ENCODE measurements at regions not wholly inside any gene's neighbourhood (a gene's known extent, or its start where the extent isn't known, plus 50 kb on each side); places are given as distances from the start of the nearest gene placed in this dataset.

GRCh38 chr1:81264976-81265375 lies 535.8 kb upstream of the ADGRL2 start:
- H3K9ac ChIP-seq (ENCODE audit: insufficient read depth, low read depth, low read length), result no peak overlapping the region
- TF ChIP-seq ZBTB26 (CRISPR knock-in tag; IDR thresholded peaks at IDR 0.05; ENCODE audit: borderline replicate concordance), result no peak
- in situ Hi-C loops (cut with HindIII; ENCODE audit: extremely low pct_ligation_motif_present, low pct_unique_long_range_greater_than_20kb) (no loop called here), intact Hi-C loops (cut with micrococcal nuclease; ENCODE audit: unreplicated experiment) (no loop called here)
- H3K27ac ChIP-seq (ENCODE audit: extremely low read length, insufficient read depth, low read length), result no peak overlapping the region
- no peaks in the 10 kb centered on the region for H4K20me1 ChIP-seq (ENCODE audit: insufficient read depth, low read length)
- H3K9me3 ChIP-seq (ENCODE audit: low read length), result peaks cover 38% of the 10 kb centered on the region
- POLR2A ChIA-PET, result no interaction called here
- 3% methylated on average over 3 of the region's 3 CpGs for WGBS (ENCODE audit: low lambda C conversion rate)
- no peak overlapping the region for H2AFZ ChIP-seq (ENCODE audit: low read length)
- BruUV-seq (replicated peaks), result no TSS peak
- no peak overlapping the region for H3K4me2 ChIP-seq (ENCODE audit: low read depth, low read length)
- H3K36me3 ChIP-seq (replicated peaks in 1 of 2; ENCODE audit: control insufficient read depth in 1 of 2, insufficient read depth in 2 of 2, low read length in 2 of 2), result no peaks in the 10 kb centered on the region
- no peak for DNase-seq (ENCODE audit: low spot score)
- ATAC-seq, result no peak
- no peak overlapping the region for H3K4me3 ChIP-seq (replicated peaks in 1 of 3; ENCODE audit: insufficient read depth in 1 of 3, low read depth in 2 of 3, low read length in 3 of 3)
- H3K27me3 ChIP-seq (ENCODE audit: control insufficient read depth in 1 of 2, insufficient read depth in 2 of 2, low read length in 2 of 2), result no peaks in the 10 kb centered on the region
- H3K4me1 ChIP-seq (ENCODE audit: insufficient read depth, low read length), result no peaks in the 10 kb centered on the region
- CTCF ChIA-PET (ENCODE audit: low intra/inter-chr PET ratio, low total read pairs), result no interaction called here
- H3K79me2 ChIP-seq (ENCODE audit: insufficient read depth, low read length), result no peaks in the 10 kb centered on the region
- FAIRE-seq, result no peak

- no TSS peak for BruUV-seq (replicated peaks)
- intact Hi-C loops (cut with micrococcal nuclease; ENCODE audit: unreplicated experiment) (no loop called here), in situ Hi-C loops (cut with HindIII; ENCODE audit: extremely low pct_ligation_motif_present, low pct_unique_long_range_greater_than_20kb) (no loop called here)
- 20% methylated on average over 6 of the region's 6 CpGs for WGBS (ENCODE audit: low lambda C conversion rate)
- Histone ChIP-seq H3K4me2 (ENCODE audit: low read depth, low read length) (no peak overlapping the region), H4K20me1 (ENCODE audit: insufficient read depth, low read length) (no peaks in the 10 kb centered on the region), H3K27ac (ENCODE audit: extremely low read length, insufficient read depth, low read length) (no peak overlapping the region), H3K4me3 (replicated peaks in 1 of 3; ENCODE audit: insufficient read depth in 1 of 3, low read depth in 2 of 3, low read length in 3 of 3) (no peak overlapping the region), H3K9me3 (ENCODE audit: low read length) (peaks cover 48% of the 10 kb centered on the region), H3K79me2 (ENCODE audit: insufficient read depth, low read length) (no peaks in the 10 kb centered on the region), H3K4me1 (ENCODE audit: insufficient read depth, low read length) (no peaks in the 10 kb centered on the region), H3K9ac (ENCODE audit: insufficient read depth, low read depth, low read length) (no peak overlapping the region), H3K27me3 (ENCODE audit: control insufficient read depth in 1 of 2, insufficient read depth in 2 of 2, low read length in 2 of 2) (no peaks in the 10 kb centered on the region), H2AFZ (ENCODE audit: low read length) (no peak overlapping the region), H3K36me3 (replicated peaks in 1 of 2; ENCODE audit: control insufficient read depth in 1 of 2, insufficient read depth in 2 of 2, low read length in 2 of 2) (no peaks in the 10 kb centered on the region)
- ATAC-seq (no peak), DNase-seq (ENCODE audit: low spot score) (no peak), FAIRE-seq (no peak)
- CTCF ChIA-PET (ENCODE audit: low intra/inter-chr PET ratio, low total read pairs), result no interaction called here
- TF ChIP-seq TOE1 (CRISPR knock-in tag; IDR thresholded peaks at IDR 0.05), result no peak
- peak; percentile 69 for TF ChIP-seq ATF7 (IDR thresholded peaks at IDR 0.05)
- TF ChIP-seq ATF7 (CRISPR knock-in tag; IDR thresholded peaks at IDR 0.05), result no peak
- TF ChIP-seq CREB1 (IDR thresholded peaks at IDR 0.05), result peak; percentile 45; the same call in 1 of the 2 replicates
- TF ChIP-seq CREB1 (CRISPR knock-in tag; IDR thresholded peaks at IDR 0.05), result no peak
- POLR2A ChIA-PET, result no interaction called here
These were observed 540.9 kb upstream of the ADGRL2 start for GRCh38 chr1:81259625-81260411.

Data from HepG2 (cell line).